Neural cell (in vitro differentiated cells): ENCODE measurements at regions not wholly inside any gene's neighbourhood (a gene's known extent, or its start where the extent isn't known, plus 50 kb on each side); places are given as distances from the start of the nearest gene placed in this dataset.
"Not testable (repeated sequence)": the region's sequence is repeated elsewhere in the genome, so short reads cannot be mapped to it uniquely, and the experiment has no call there.

Source experiments
- H2AFZ ChIP-seq: fragments of 200-600, 300-800 bp; sonication (generic), shearing (Covaris generic); 2 replicates; pipeline ENCODE4 v1.6.0; 2014; ENCODE audit warnings: low read depth, mild to moderate bottlenecking, antibody characterized with exemption, low read length, moderate library complexity
- H3F3A ChIP-seq: fragments of 200-600 bp; shearing (Covaris generic); 2 replicates; pipeline ENCODE4 v1.6.1; 2016; ENCODE audit warnings: mild to moderate bottlenecking, moderate library complexity, mixed read lengths, antibody characterized with exemption, low read length; ENCODE audit not compliant: insufficient read depth, poor library complexity, severe bottlenecking
- H3K27ac ChIP-seq: fragments of 200-600, 300-800 bp; sonication (generic), shearing (Covaris generic); 2 replicates; pipeline ENCODE4 v1.5.1; 2014; ENCODE audit warnings: mild to moderate bottlenecking, low read length, moderate library complexity
- H3K27me3 ChIP-seq: fragments of 300-800, 200-600 bp; sonication (generic), shearing (Covaris generic); 2 replicates; pipeline ENCODE4 v1.6.0; 2014; ENCODE audit warnings: mild to moderate bottlenecking, low read depth, low read length, moderate library complexity; ENCODE audit not compliant: insufficient read depth
- H3K36me3 ChIP-seq: fragments of 300-800, 200-600 bp; sonication (generic), shearing (Covaris generic); 2 replicates; pipeline ENCODE4 v1.5.1; 2014; ENCODE audit warnings: mild to moderate bottlenecking, antibody characterized with exemption, low read length, moderate library complexity; ENCODE audit not compliant: insufficient read depth
- H3K4me2 ChIP-seq: fragments of 300-800, 200-600 bp; sonication (generic), shearing (Covaris generic); 2 replicates; pipeline ENCODE4 v1.6.0; 2014; ENCODE audit warnings: mild to moderate bottlenecking, low read length
- H3K4me3 ChIP-seq: fragments of 300-800, 200-600 bp; sonication (generic), shearing (Covaris generic); 2 replicates; pipeline ENCODE4 v1.5.1; 2014; ENCODE audit warnings: mild to moderate bottlenecking, low read length, moderate library complexity
- H3K79me2 ChIP-seq: fragments of 200-600 bp; shearing (Covaris generic); replicated peaks from 2 replicates; pipeline ENCODE4 v1.6.0; 2014; ENCODE audit warnings: mild to moderate bottlenecking, low read length, moderate library complexity; ENCODE audit not compliant: insufficient read depth
- H3K9ac ChIP-seq: fragments of 300-800, 200-600 bp; sonication (generic), shearing (Covaris generic); 2 replicates; pipeline ENCODE4 v1.6.1; 2016; ENCODE audit warnings: mild to moderate bottlenecking, low read length, mixed read lengths
- H3K9me2 ChIP-seq: fragments of 200-600 bp; shearing (Covaris generic); 2 replicates; pipeline ENCODE4 v1.6.1; 2016; ENCODE audit warnings: mild to moderate bottlenecking, low read length, mixed read lengths; ENCODE audit not compliant: insufficient read depth
- H3K9me3 ChIP-seq: fragments of 200-600, 300-800 bp; sonication (generic), shearing (Covaris generic); 2 replicates; pipeline ENCODE4 v1.6.1; 2016; ENCODE audit warnings: mild to moderate bottlenecking, mixed run types, low read length, moderate library complexity, mixed read lengths
- H4K20me1 ChIP-seq: fragments of 200-600 bp; shearing (Covaris generic); 2 replicates; pipeline ENCODE4 v1.6.1; 2016; ENCODE audit warnings: mild to moderate bottlenecking, mixed run types; ENCODE audit not compliant: insufficient read depth
- EP300 ChIP-seq: fragments of 450-650 bp; conservative IDR thresholded peaks from 2 replicates; pipeline ENCODE4 v1.6.1; 2014; ENCODE audit warnings: antibody characterized with exemption, mild to moderate bottlenecking, moderate library complexity; ENCODE audit not compliant: poor library complexity, severe bottlenecking
- EZH2 ChIP-seq: fragments of 200-600, 300-800 bp; shearing (Covaris generic), sonication (generic); IDR thresholded peaks from 2 replicates; pipeline ENCODE4 v1.6.1; 2014; ENCODE audit warnings: antibody characterized with exemption, low read length, borderline replicate concordance, mild to moderate bottlenecking; ENCODE audit not compliant: insufficient read depth, poor library complexity, severe bottlenecking
- MXI1 ChIP-seq: fragments of 450-650 bp; conservative IDR thresholded peaks from 2 replicates; pipeline ENCODE4 v1.6.1; 2014; ENCODE audit warnings: antibody characterized with exemption, mild to moderate bottlenecking; ENCODE audit not compliant: poor library complexity, severe bottlenecking
- POLR2AphosphoS5 ChIP-seq: IDR thresholded peaks from 2 replicates; pipeline ENCODE4 v1.6.1; 2012
- RAD21 ChIP-seq: fragments of 450-650 bp; conservative IDR thresholded peaks from 2 replicates; pipeline ENCODE4 v1.6.1; 2014; ENCODE audit warnings: antibody characterized with exemption, mild to moderate bottlenecking, moderate library complexity
- SMC3 ChIP-seq: fragments of 450-650 bp; conservative IDR thresholded peaks from 2 replicates; pipeline ENCODE4 v1.6.1; 2014; ENCODE audit warnings: antibody characterized with exemption, mild to moderate bottlenecking, moderate library complexity; ENCODE audit not compliant: poor library complexity
- TAF1 ChIP-seq: IDR thresholded peaks from 2 replicates; pipeline ENCODE4 v1.6.1; 2012; ENCODE audit warnings: low read depth
- TF ChIP-seq, protein P1 (sequence below): fragments of 450-650 bp; IDR thresholded peaks from 2 replicates; pipeline ENCODE4 v1.5.1; 2014; ENCODE audit warnings: antibody characterized with exemption, mild to moderate bottlenecking, moderate library complexity; ENCODE audit not compliant: poor library complexity, severe bottlenecking
- TF ChIP-seq, protein P2 (sequence below): IDR thresholded peaks from 2 replicates; pipeline ENCODE4 v1.6.1; 2012; ENCODE audit warnings: borderline replicate concordance

DNA sequence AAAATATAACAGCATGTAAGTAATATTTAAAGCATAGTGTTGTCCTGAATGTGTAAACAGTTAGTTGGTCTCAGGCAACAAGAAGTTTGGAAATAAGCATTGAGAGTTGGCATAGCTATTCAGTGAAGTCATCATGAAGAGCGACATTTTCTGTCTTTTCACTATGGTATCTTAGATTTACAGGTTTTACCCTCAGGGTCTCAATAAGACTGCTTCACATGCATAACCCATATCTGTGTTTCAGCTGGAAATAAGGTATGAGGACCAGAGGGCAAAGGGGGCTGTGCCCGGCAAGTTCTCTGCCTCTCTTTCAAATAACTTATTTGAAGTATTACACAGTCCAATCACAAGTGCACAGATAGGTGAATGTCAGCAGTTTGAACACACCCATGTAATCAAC is 290.2 kb upstream of the CNTN3 start:
- peaks cover 5% of the 10 kb centered on the region for H3K9me3 ChIP-seq
- H3F3A ChIP-seq = no peaks in the 10 kb centered on the region
- no peak for TF ChIP-seq RAD21
- TF ChIP-seq, protein P1, sequence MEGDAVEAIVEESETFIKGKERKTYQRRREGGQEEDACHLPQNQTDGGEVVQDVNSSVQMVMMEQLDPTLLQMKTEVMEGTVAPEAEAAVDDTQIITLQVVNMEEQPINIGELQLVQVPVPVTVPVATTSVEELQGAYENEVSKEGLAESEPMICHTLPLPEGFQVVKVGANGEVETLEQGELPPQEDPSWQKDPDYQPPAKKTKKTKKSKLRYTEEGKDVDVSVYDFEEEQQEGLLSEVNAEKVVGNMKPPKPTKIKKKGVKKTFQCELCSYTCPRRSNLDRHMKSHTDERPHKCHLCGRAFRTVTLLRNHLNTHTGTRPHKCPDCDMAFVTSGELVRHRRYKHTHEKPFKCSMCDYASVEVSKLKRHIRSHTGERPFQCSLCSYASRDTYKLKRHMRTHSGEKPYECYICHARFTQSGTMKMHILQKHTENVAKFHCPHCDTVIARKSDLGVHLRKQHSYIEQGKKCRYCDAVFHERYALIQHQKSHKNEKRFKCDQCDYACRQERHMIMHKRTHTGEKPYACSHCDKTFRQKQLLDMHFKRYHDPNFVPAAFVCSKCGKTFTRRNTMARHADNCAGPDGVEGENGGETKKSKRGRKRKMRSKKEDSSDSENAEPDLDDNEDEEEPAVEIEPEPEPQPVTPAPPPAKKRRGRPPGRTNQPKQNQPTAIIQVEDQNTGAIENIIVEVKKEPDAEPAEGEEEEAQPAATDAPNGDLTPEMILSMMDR = no peak
- TF ChIP-seq TAF1 = no peak
- TF ChIP-seq SMC3 = no peak
- TF ChIP-seq EZH2 = no peak
- no peak for TF ChIP-seq MXI1
- no peak for TF ChIP-seq EP300
- TF ChIP-seq, protein P2, sequence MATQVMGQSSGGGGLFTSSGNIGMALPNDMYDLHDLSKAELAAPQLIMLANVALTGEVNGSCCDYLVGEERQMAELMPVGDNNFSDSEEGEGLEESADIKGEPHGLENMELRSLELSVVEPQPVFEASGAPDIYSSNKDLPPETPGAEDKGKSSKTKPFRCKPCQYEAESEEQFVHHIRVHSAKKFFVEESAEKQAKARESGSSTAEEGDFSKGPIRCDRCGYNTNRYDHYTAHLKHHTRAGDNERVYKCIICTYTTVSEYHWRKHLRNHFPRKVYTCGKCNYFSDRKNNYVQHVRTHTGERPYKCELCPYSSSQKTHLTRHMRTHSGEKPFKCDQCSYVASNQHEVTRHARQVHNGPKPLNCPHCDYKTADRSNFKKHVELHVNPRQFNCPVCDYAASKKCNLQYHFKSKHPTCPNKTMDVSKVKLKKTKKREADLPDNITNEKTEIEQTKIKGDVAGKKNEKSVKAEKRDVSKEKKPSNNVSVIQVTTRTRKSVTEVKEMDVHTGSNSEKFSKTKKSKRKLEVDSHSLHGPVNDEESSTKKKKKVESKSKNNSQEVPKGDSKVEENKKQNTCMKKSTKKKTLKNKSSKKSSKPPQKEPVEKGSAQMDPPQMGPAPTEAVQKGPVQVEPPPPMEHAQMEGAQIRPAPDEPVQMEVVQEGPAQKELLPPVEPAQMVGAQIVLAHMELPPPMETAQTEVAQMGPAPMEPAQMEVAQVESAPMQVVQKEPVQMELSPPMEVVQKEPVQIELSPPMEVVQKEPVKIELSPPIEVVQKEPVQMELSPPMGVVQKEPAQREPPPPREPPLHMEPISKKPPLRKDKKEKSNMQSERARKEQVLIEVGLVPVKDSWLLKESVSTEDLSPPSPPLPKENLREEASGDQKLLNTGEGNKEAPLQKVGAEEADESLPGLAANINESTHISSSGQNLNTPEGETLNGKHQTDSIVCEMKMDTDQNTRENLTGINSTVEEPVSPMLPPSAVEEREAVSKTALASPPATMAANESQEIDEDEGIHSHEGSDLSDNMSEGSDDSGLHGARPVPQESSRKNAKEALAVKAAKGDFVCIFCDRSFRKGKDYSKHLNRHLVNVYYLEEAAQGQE = no peak
- TF ChIP-seq POLR2AphosphoS5 = no peak
- H3K9ac ChIP-seq = no peak overlapping the region
- H3K79me2 ChIP-seq = no peaks in the 10 kb centered on the region
- H3K4me2 ChIP-seq = no peak overlapping the region
- H3K27ac ChIP-seq = no peak overlapping the region
- no peaks in the 10 kb centered on the region for H3K36me3 ChIP-seq
- H3K27me3 ChIP-seq = no peaks in the 10 kb centered on the region
- no peak overlapping the region for H2AFZ ChIP-seq
- no peaks in the 10 kb centered on the region for H4K20me1 ChIP-seq
- no peaks in the 10 kb centered on the region for H3K9me2 ChIP-seq
- H3K4me3 ChIP-seq = no peak overlapping the region

DNA sequence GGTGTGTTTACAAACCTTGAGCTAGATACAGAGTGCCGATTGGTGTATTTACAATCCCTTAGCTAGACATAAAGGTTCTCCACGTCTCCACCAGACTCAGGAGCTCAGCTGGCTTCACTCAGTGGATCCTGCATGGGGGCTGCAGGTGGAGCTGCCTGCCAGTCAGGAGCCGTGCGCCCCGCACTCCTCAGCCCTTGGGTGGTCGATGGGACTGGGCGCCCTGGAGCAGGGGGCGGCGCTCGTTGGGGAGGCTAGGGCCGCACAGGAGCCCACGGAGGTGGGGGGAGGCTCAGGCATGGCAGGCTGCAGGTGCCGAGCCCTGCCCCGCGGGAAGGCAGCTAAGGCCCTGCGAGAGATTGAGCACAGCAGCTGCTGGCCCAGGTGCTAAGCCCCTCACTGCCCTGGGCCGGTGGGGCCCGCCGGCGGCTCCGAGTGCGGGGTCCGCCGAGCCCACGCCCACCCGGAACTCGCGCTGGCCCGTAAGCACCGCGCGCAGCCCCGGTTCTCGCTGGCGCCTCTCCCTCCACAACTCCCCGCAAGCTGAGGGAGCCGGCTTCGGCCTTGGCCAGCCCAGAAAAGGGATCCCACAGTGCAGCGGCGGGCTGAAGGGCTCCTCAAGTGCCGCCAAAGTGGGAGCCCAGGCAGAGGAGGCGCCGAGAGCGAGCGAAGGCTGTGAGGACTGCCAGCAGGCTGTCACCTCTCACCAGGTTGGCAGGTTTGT is 285.5 kb upstream of the CNTN3 start:
- not testable (repeated sequence) for H3F3A ChIP-seq, H3K79me2 ChIP-seq, H2AFZ ChIP-seq, H3K4me3 ChIP-seq, H3K27me3 ChIP-seq, H3K36me3 ChIP-seq, H3K9me2 ChIP-seq, H4K20me1 ChIP-seq, H3K9me3 ChIP-seq, H3K27ac ChIP-seq, H3K4me2 ChIP-seq, H3K9ac ChIP-seq

DNA sequence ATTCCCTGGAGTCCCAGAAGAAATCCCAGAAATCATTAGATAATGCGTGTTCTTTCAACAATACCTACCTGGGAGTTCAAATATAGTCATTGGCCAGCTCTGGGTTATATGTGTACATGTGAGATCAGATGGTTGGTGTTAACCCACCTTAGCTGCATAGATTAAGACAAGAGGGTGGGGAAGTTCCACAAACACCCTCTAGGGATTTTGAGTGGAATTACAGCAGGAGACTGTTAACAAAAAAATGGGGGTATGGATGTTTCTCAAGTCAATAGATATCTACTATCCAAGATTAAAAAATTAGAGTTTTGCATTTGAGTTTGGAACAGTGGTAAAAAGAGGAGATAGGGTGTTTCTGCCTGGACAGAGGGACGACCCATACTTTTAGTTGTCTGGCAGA is 282.5 kb upstream of the CNTN3 start:
- Histone ChIP-seq H3K4me2 (no peak overlapping the region), H2AFZ (no peak overlapping the region), H3K9me3 (no peaks in the 10 kb centered on the region), H3K9ac (no peak overlapping the region), H3K36me3 (no peaks in the 10 kb centered on the region), H3F3A (no peaks in the 10 kb centered on the region), H4K20me1 (no peaks in the 10 kb centered on the region), H3K4me3 (no peak overlapping the region), H3K27me3 (no peaks in the 10 kb centered on the region), H3K9me2 (no peaks in the 10 kb centered on the region), H3K27ac (no peak overlapping the region), H3K79me2 (no peaks in the 10 kb centered on the region)
- TF ChIP-seq EZH2 = no peak
- no peak for TF ChIP-seq TAF1
- TF ChIP-seq, protein P2 = no peak
- no peak for TF ChIP-seq MXI1
- TF ChIP-seq, protein P1 = no peak
- no peak for TF ChIP-seq EP300
- TF ChIP-seq RAD21 = no peak
- no peak for TF ChIP-seq SMC3
- TF ChIP-seq POLR2AphosphoS5 = no peak
